HCT116 (cell line): ENCODE measurements at regions not wholly inside any gene's neighbourhood (a gene's known extent, or its start where the extent isn't known, plus 50 kb on each side); places are given as distances from the start of the nearest gene placed in this dataset.

Source experiments
- ATF3 ChIP-seq: IDR thresholded peaks from 2 replicates; pipeline ENCODE4 v1.6.1; 2012
- CTCF ChIP-seq, 3 experiments: fragments of 200-600 bp in 1 of 3; sonication (generic) in 1 of 3; IDR thresholded peaks in 2 of 3; conservative IDR thresholded peaks in 1 of 3; 2 replicates each; pipeline ENCODE4 v1.5.1; 2012 to 2017; ENCODE audit warnings: low read depth in 2 of 3, low read length in 2 of 3, antibody characterized with exemption in 1 of 3, borderline replicate concordance in 1 of 3, control low read depth in 1 of 3, mild to moderate bottlenecking in 1 of 3, mixed read lengths in 1 of 3, mixed run types in 1 of 3, moderate library complexity in 1 of 3; ENCODE audit not compliant: insufficient read depth in 1 of 3
- EGR1 ChIP-seq: IDR thresholded peaks from 2 replicates; pipeline ENCODE4 v1.6.1; 2012; ENCODE audit warnings: low read depth
- EZH2 ChIP-seq: fragments of 200-600 bp; sonication (generic); IDR thresholded peaks from 2 replicates; pipeline ENCODE4 v1.6.1; 2017; ENCODE audit warnings: antibody characterized with exemption, mixed run types
- FOSL1 ChIP-seq: IDR thresholded peaks from 2 replicates; pipeline ENCODE4 v1.6.1; 2012; ENCODE audit warnings: low read depth
- MAX ChIP-seq: IDR thresholded peaks from 2 replicates; pipeline ENCODE4 v1.6.1; 2012
- RAD21 ChIP-seq: IDR thresholded peaks from 2 replicates; pipeline ENCODE4 v1.6.1; 2012; ENCODE audit warnings: low read depth, mild to moderate bottlenecking
- YY1 ChIP-seq: IDR thresholded peaks from 2 replicates; pipeline ENCODE4 v1.6.1; 2011; ENCODE audit warnings: low read length, low read depth, moderate library complexity, mild to moderate bottlenecking; ENCODE audit not compliant: insufficient replicate concordance; ENCODE audit errors: extremely low read depth
- ZBTB33 ChIP-seq: IDR thresholded peaks from 2 replicates; pipeline ENCODE4 v1.6.1; 2011; ENCODE audit warnings: mild to moderate bottlenecking, low read length, moderate library complexity; ENCODE audit not compliant: insufficient replicate concordance; ENCODE audit errors: extremely low read depth
- ZNF274 ChIP-seq: fragments of 200-500 bp; sonication (Bioruptor generic); IDR thresholded peaks from 2 replicates; pipeline ENCODE4 v1.6.1; 2014; ENCODE audit warnings: mild to moderate bottlenecking, low read depth, low read length, inconsistent platforms

GRCh38 chr6:85169189-85169588 lies 280.7 kb upstream of the NT5E start:
- TF ChIP-seq RAD21: no peak
- no peak for TF ChIP-seq EGR1
- TF ChIP-seq ZNF274: no peak
- no peak for TF ChIP-seq ZBTB33
- no peak for TF ChIP-seq FOSL1
- no peak for TF ChIP-seq EZH2
- no peak for TF ChIP-seq YY1
- no peak for TF ChIP-seq ATF3
- TF ChIP-seq MAX: no peak
- TF ChIP-seq CTCF (IDR thresholded peaks at IDR 0.05 in 2 of 3, conservative IDR thresholded peaks at IDR 0.05 in 1 of 3; ENCODE audit: borderline replicate concordance in 1 of 3, insufficient read depth in 1 of 3, low read depth in 2 of 3, low read length in 2 of 3): no peak
